ENCODE measurements at regions not wholly inside any gene's neighbourhood (a gene's known extent, or its start where the extent isn't known, plus 50 kb on each side); places are given as distances from the start of the nearest gene placed in this dataset.
"Not testable (repeated sequence)": the region's sequence is repeated elsewhere in the genome, so short reads cannot be mapped to it uniquely, and the experiment has no call there.

GRCh38 chr3:69665026-69665737, 74.1 kb upstream of the MITF start:
- Histone ChIP-seq H3K9ac (ENCODE audit: low read depth, low read length) (no peak overlapping the region), H3K4me1 (ENCODE audit: control insufficient read depth, insufficient read depth, low read length) (no peaks in the 10 kb centered on the region), H3K4me3 (ENCODE audit: low read depth, low read length) (no peak overlapping the region), H3K9me3 (ENCODE audit: control insufficient read depth, insufficient read depth, low read length) (no peaks in the 10 kb centered on the region), H3K27me3 (ENCODE audit: control insufficient read depth, insufficient read depth, low read length) (no peaks in the 10 kb centered on the region), H3K27ac (ENCODE audit: low read depth, low read length) (no peak overlapping the region), H3K36me3 (ENCODE audit: control insufficient read depth, insufficient read depth, low read length) (no peaks in the 10 kb centered on the region)

DNA sequence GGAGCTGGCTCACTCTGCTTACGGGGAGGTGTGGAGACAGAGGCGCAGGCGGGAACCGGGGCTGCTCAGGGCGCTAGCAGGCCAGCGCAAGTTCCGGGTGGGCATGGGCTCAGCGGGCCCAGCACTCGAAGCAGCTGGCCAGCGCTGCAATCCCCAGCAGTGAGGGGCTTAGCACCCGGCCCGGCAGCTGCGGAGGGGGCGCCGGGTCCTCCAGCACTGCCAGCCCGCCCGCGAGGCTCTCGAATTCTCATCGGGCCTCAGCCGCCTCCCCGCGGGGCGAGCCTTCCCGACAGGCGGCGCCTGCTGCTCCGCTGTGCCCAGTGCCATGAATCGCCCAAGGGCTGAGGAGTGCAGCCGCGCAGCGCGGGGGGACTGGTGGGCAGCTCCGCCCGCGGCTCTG, 78.6 kb upstream of the MITF start:
- Histone ChIP-seq H3K9ac (ENCODE audit: low read depth, low read length) (no peak overlapping the region), H3K36me3 (ENCODE audit: control insufficient read depth, insufficient read depth, low read length) (no peaks in the 10 kb centered on the region), H3K9me3 (ENCODE audit: control insufficient read depth, insufficient read depth, low read length) (no peaks in the 10 kb centered on the region), H3K4me3 (ENCODE audit: low read depth, low read length) (no peak overlapping the region), H3K4me1 (ENCODE audit: control insufficient read depth, insufficient read depth, low read length) (no peaks in the 10 kb centered on the region), H3K27ac (ENCODE audit: low read depth, low read length) (no peak overlapping the region), H3K27me3 (ENCODE audit: control insufficient read depth, insufficient read depth, low read length) (no peaks in the 10 kb centered on the region)

DNA sequence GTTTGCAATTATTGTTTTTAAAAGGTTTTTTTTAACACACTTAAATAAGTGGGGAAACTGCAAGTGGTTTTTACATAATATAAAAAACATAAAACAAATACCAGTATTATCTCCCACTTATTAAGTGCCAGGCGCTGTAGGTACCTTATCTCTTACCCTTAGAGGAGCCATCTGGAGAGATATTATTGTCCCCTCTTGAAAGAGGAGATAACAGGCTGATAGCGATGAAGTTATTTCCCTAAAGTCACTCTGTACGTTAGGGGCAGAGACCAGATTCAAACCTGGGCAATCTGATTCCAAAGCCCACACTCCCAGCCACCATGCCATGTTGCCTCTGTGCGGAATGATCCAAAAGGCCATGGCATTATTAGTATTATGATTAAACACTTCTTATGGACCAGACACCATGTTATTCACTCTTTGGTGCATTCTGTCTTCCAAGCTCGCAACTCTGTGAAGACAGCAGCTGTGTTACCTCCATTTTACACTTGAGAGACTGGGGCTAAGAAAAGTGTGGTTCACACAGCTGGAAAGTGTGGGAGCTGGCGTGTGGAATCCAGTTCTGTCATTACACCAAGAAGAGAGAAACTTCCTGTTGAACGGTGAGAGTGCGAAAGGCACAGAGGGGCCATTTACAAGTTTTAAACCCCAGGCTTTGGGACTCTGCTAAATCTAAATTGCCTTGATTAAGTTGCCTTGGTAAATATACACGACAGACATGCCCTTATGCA, 79.9 kb upstream of the MITF start:
- H3K36me3 ChIP-seq (ENCODE audit: control insufficient read depth, insufficient read depth, low read length) = no peaks in the 10 kb centered on the region
- H3K4me3 ChIP-seq (ENCODE audit: low read depth, low read length) = no peak overlapping the region
- H3K27me3 ChIP-seq (ENCODE audit: control insufficient read depth, insufficient read depth, low read length) = no peaks in the 10 kb centered on the region
- H3K9me3 ChIP-seq (ENCODE audit: control insufficient read depth, insufficient read depth, low read length) = no peaks in the 10 kb centered on the region
- H3K27ac ChIP-seq (ENCODE audit: low read depth, low read length) = no peak overlapping the region
- no peaks in the 10 kb centered on the region for H3K4me1 ChIP-seq (ENCODE audit: control insufficient read depth, insufficient read depth, low read length)
- H3K9ac ChIP-seq (ENCODE audit: low read depth, low read length) = no peak overlapping the region

GRCh38 chr3:69658514-69659140, 80.6 kb upstream of the MITF start:
- H3K9ac ChIP-seq (ENCODE audit: low read depth, low read length) = no peak overlapping the region
- H3K4me1 ChIP-seq (ENCODE audit: control insufficient read depth, insufficient read depth, low read length) = no peaks in the 10 kb centered on the region
- no peaks in the 10 kb centered on the region for H3K36me3 ChIP-seq (ENCODE audit: control insufficient read depth, insufficient read depth, low read length)
- no peaks in the 10 kb centered on the region for H3K9me3 ChIP-seq (ENCODE audit: control insufficient read depth, insufficient read depth, low read length)
- no peaks in the 10 kb centered on the region for H3K27me3 ChIP-seq (ENCODE audit: control insufficient read depth, insufficient read depth, low read length)
- no peak overlapping the region for H3K4me3 ChIP-seq (ENCODE audit: low read depth, low read length)
- H3K27ac ChIP-seq (ENCODE audit: low read depth, low read length) = no peak overlapping the region

GRCh38 chr3:69657030-69657429, 82.2 kb upstream of the MITF start:
- H3K9me3 ChIP-seq (ENCODE audit: control insufficient read depth, insufficient read depth, low read length); H3K27ac ChIP-seq (ENCODE audit: low read depth, low read length); H3K9ac ChIP-seq (ENCODE audit: low read depth, low read length); H3K36me3 ChIP-seq (ENCODE audit: control insufficient read depth, insufficient read depth, low read length); H3K4me3 ChIP-seq (ENCODE audit: low read depth, low read length); H3K4me1 ChIP-seq (ENCODE audit: control insufficient read depth, insufficient read depth, low read length); H3K27me3 ChIP-seq (ENCODE audit: control insufficient read depth, insufficient read depth, low read length): not testable (repeated sequence)

GRCh38 chr3:69651765-69652164, 87.5 kb upstream of the MITF start:
- no peak overlapping the region for H3K27ac ChIP-seq (ENCODE audit: low read depth, low read length)
- no peak overlapping the region for H3K9ac ChIP-seq (ENCODE audit: low read depth, low read length)
- H3K9me3 ChIP-seq (ENCODE audit: control insufficient read depth, insufficient read depth, low read length) = no peaks in the 10 kb centered on the region
- H3K36me3 ChIP-seq (ENCODE audit: control insufficient read depth, insufficient read depth, low read length) = no peaks in the 10 kb centered on the region
- H3K27me3 ChIP-seq (ENCODE audit: control insufficient read depth, insufficient read depth, low read length) = no peaks in the 10 kb centered on the region
- H3K4me3 ChIP-seq (ENCODE audit: low read depth, low read length) = no peak overlapping the region
- no peaks in the 10 kb centered on the region for H3K4me1 ChIP-seq (ENCODE audit: control insufficient read depth, insufficient read depth, low read length)

- Histone ChIP-seq H3K27ac (ENCODE audit: low read depth, low read length) (no peak overlapping the region), H3K9me3 (ENCODE audit: control insufficient read depth, insufficient read depth, low read length) (no peaks in the 10 kb centered on the region), H3K4me3 (ENCODE audit: low read depth, low read length) (no peak overlapping the region), H3K27me3 (ENCODE audit: control insufficient read depth, insufficient read depth, low read length) (no peaks in the 10 kb centered on the region), H3K4me1 (ENCODE audit: control insufficient read depth, insufficient read depth, low read length) (no peaks in the 10 kb centered on the region), H3K36me3 (ENCODE audit: control insufficient read depth, insufficient read depth, low read length) (no peaks in the 10 kb centered on the region), H3K9ac (ENCODE audit: low read depth, low read length) (no peak overlapping the region)
These were observed 89.2 kb upstream of the MITF start for GRCh38 chr3:69650066-69650419.

DNA sequence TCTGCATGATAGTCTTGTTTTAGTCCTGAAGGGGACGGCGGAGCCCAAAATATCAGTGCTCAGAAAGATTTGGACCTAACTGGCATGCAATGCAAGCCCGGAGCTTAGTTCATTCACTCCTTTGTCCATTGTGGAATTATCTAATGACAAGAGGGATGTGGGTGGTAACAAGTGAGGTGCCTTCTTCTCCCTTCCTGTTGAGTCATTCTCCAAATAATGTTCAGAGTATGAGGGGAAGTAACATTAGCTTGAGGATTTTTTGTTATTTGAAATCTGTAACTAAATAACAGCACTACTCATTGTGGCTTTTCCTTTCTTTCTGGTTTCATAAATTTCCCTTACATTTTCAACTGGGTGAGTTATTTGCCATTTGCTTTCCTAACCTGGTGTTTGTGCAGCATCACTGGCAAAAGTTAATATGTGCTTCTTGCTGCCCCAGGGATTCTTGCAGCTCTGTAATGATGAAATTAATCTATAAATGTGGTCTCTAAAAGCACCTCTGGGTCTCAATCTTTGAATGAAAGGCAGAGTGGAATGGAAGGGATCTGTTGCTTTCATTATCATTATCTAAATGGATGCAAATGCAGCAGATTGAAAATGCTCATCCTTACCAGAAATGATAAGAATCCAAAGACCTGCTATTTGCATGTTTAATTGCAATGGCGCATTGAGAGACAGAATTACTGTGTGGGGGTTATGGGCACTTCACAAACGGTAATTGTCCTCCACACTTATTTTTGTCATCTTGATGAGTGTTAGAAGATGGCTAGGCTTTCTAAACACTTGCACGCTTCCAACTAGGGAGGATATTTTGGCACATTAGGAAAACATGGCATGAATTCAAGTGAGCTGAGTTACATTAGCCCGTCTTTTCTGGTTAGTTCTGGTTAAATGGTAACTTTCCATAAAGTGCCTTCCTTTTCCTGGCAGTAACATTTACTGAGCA, 89.9 kb upstream of the MITF start:
- no peak overlapping the region for H3K27ac ChIP-seq (ENCODE audit: low read depth, low read length)
- H3K4me1 ChIP-seq (ENCODE audit: control insufficient read depth, insufficient read depth, low read length) = no peaks in the 10 kb centered on the region
- no peak overlapping the region for H3K4me3 ChIP-seq (ENCODE audit: low read depth, low read length)
- no peaks in the 10 kb centered on the region for H3K36me3 ChIP-seq (ENCODE audit: control insufficient read depth, insufficient read depth, low read length)
- no peaks in the 10 kb centered on the region for H3K27me3 ChIP-seq (ENCODE audit: control insufficient read depth, insufficient read depth, low read length)
- H3K9me3 ChIP-seq (ENCODE audit: control insufficient read depth, insufficient read depth, low read length) = no peaks in the 10 kb centered on the region
- H3K9ac ChIP-seq (ENCODE audit: low read depth, low read length) = no peak overlapping the region

GRCh38 chr3:69648126-69648525, 91.1 kb upstream of the MITF start:
- Histone ChIP-seq H3K36me3 (ENCODE audit: control insufficient read depth, insufficient read depth, low read length) (no peaks in the 10 kb centered on the region), H3K9me3 (ENCODE audit: control insufficient read depth, insufficient read depth, low read length) (no peaks in the 10 kb centered on the region), H3K27me3 (ENCODE audit: control insufficient read depth, insufficient read depth, low read length) (no peaks in the 10 kb centered on the region), H3K4me3 (ENCODE audit: low read depth, low read length) (no peak overlapping the region), H3K4me1 (ENCODE audit: control insufficient read depth, insufficient read depth, low read length) (no peaks in the 10 kb centered on the region), H3K9ac (ENCODE audit: low read depth, low read length) (no peak overlapping the region), H3K27ac (ENCODE audit: low read depth, low read length) (no peak overlapping the region)

DNA sequence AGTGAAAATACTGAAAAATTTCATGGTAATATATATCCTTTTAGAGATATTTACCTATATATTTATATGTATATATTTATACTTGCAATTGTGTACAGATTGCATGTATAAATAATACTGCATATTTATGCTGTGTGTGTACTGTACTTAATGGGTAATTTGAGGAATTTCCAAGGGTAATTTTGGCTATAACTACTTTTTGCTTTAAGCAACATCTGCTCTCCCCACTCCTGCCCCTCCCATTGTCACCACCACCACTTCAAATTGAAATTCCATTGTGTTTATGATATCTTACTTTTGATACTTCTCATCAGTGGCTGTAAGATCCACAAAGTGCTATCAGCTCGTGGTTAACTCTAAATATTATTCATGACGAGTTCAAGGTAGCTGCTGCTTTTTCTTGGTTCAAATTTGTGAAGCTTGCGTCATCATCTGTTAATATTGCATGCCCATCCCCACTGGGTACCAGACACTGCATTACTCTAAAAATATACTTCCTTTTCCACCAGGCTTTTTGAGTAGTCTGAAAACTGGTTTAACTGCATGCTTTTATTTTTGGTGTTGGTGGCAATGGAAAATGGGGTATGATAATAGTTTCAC, 91.7 kb upstream of the MITF start:
- H3K4me3 ChIP-seq (ENCODE audit: low read depth, low read length) = no peak overlapping the region
- no peaks in the 10 kb centered on the region for H3K27me3 ChIP-seq (ENCODE audit: control insufficient read depth, insufficient read depth, low read length)
- H3K27ac ChIP-seq (ENCODE audit: low read depth, low read length) = no peak overlapping the region
- no peaks in the 10 kb centered on the region for H3K36me3 ChIP-seq (ENCODE audit: control insufficient read depth, insufficient read depth, low read length)
- H3K4me1 ChIP-seq (ENCODE audit: control insufficient read depth, insufficient read depth, low read length) = no peaks in the 10 kb centered on the region
- no peaks in the 10 kb centered on the region for H3K9me3 ChIP-seq (ENCODE audit: control insufficient read depth, insufficient read depth, low read length)
- H3K9ac ChIP-seq (ENCODE audit: low read depth, low read length) = no peak overlapping the region

Data from HUES48 (cell line).